Kidney epithelial cell (primary cell): ENCODE measurements at regions not wholly inside any gene's neighbourhood (a gene's known extent, or its start where the extent isn't known, plus 50 kb on each side); places are given as distances from the start of the nearest gene placed in this dataset.

ENCODE experiments used
- DNase-seq: peaks from one replicate; pipeline ENCODE4 v3.0.0-alpha.2; 2010; ENCODE audit warnings: low read depth
- H3K27me3 ChIP-seq: 2 replicates; pipeline ENCODE4 v1.6.0; 2011; ENCODE audit warnings: low read length; ENCODE audit not compliant: control insufficient read depth, insufficient read depth
- H3K36me3 ChIP-seq: 2 replicates; pipeline ENCODE4 v1.5.1; 2011; ENCODE audit warnings: low read length; ENCODE audit not compliant: control insufficient read depth, insufficient read depth
- H3K4me3 ChIP-seq: 2 replicates; pipeline ENCODE4 v1.5.1; 2011; ENCODE audit warnings: low read depth, mild to moderate bottlenecking, control low read depth, low read length
- CTCF ChIP-seq: IDR thresholded peaks from 2 replicates; pipeline ENCODE4 v1.5.1; 2011; ENCODE audit warnings: mild to moderate bottlenecking, moderate library complexity, low read length, control low read depth, inconsistent platforms; ENCODE audit not compliant: insufficient read depth, poor library complexity, severe bottlenecking

GRCh38 chr22:49645257-49645656 lies 182.4 kb downstream of the BRD1 start:
- DNase-seq: no peak
- TF ChIP-seq CTCF: no peak
- Histone ChIP-seq H3K36me3 (no peaks in the 10 kb centered on the region), H3K27me3 (peaks cover 5% of the 10 kb centered on the region), H3K4me3 (no peak overlapping the region)

- TF ChIP-seq CTCF: no peak
- DNase-seq: no peak
- no peaks in the 10 kb centered on the region for H3K36me3 ChIP-seq
- H3K27me3 ChIP-seq: no peaks in the 10 kb centered on the region
- no peak overlapping the region for H3K4me3 ChIP-seq
These were observed 183.7 kb downstream of the BRD1 start for GRCh38 chr22:49643998-49644397.

- H3K4me3 ChIP-seq: no peak overlapping the region
- no peaks in the 10 kb centered on the region for H3K27me3 ChIP-seq
- no peak for TF ChIP-seq CTCF
- no peak for DNase-seq
- no peaks in the 10 kb centered on the region for H3K36me3 ChIP-seq
These were observed 184.2 kb downstream of the BRD1 start for GRCh38 chr22:49643466-49643865.

- no peak overlapping the region for H3K4me3 ChIP-seq
- no peak for TF ChIP-seq CTCF
These were observed 184.9 kb downstream of the BRD1 start for GRCh38 chr22:49642741-49643140.

GRCh38 chr22:49642331-49642730 lies 185.3 kb downstream of the BRD1 start:
- Histone ChIP-seq H3K27me3 (no peaks in the 10 kb centered on the region), H3K36me3 (no peaks in the 10 kb centered on the region), H3K4me3 (no peak overlapping the region)
- TF ChIP-seq CTCF: no peak
- no peak for DNase-seq

More at GRCh38 chr22:49642741-49643140, 184.9 kb downstream of the BRD1 start:
- no peaks in the 10 kb centered on the region for H3K36me3 ChIP-seq
- DNase-seq: no peak
- H3K27me3 ChIP-seq: no peaks in the 10 kb centered on the region

GRCh38 chr22:49641770-49642313 lies 185.8 kb downstream of the BRD1 start:
- TF ChIP-seq CTCF: no peak
- Histone ChIP-seq H3K36me3 (no peaks in the 10 kb centered on the region), H3K27me3 (no peaks in the 10 kb centered on the region), H3K4me3 (no peak overlapping the region)
- no peak for DNase-seq
